Small intestine (tissue), 7 donors: ENCODE measurements at regions not wholly inside any gene's neighbourhood (a gene's known extent, or its start where the extent isn't known, plus 50 kb on each side); places are given as distances from the start of the nearest gene placed in this dataset.

Experiments used
- DNase-seq, 2 donors: peaks; one replicate each; pipeline versions ENCODE4 v3.0.0 to v3.0.0-alpha.2; 2013
- FAIRE-seq: peaks from 2 replicates; lab custom pipeline; 2012; peaks lifted over from hg19 to GRCh38; lab: Jason Lieb, UNC
- H3K27ac ChIP-seq, 3 donors: one replicate each; pipeline ENCODE4 v1.5.1; 2013; ENCODE audit warnings: low read length in 2 of 3, mild to moderate bottlenecking in 2 of 3, control low read depth in 1 of 3, inconsistent platforms in 1 of 3, low read depth in 1 of 3, moderate library complexity in 1 of 3
- H3K27me3 ChIP-seq, 3 donors: one replicate each; pipeline ENCODE4 v1.6.1; 2013; ENCODE audit warnings: low read length in 3 of 3, inconsistent platforms in 1 of 3; ENCODE audit not compliant: control insufficient read depth in 3 of 3, insufficient read depth in 3 of 3
- H3K36me3 ChIP-seq, 3 donors: one replicate each; pipeline ENCODE4 v1.6.1; 2013; ENCODE audit warnings: low read length in 3 of 3, inconsistent platforms in 1 of 3, low read depth in 1 of 3, mild to moderate bottlenecking in 1 of 3, moderate library complexity in 1 of 3; ENCODE audit not compliant: control insufficient read depth in 3 of 3, insufficient read depth in 2 of 3
- H3K4me1 ChIP-seq, 3 donors: one replicate each; pipeline ENCODE4 v1.6.1; 2013; ENCODE audit warnings: low read length in 2 of 3, inconsistent platforms in 1 of 3, low read depth in 1 of 3, mild to moderate bottlenecking in 1 of 3, moderate library complexity in 1 of 3; ENCODE audit not compliant: control insufficient read depth in 3 of 3, insufficient read depth in 2 of 3
- H3K4me3 ChIP-seq, 3 donors: one replicate each; pipeline ENCODE4 v1.5.1; 2013; ENCODE audit warnings: low read length in 3 of 3, control low read depth in 1 of 3, inconsistent platforms in 1 of 3, low read depth in 1 of 3, mild to moderate bottlenecking in 1 of 3, moderate library complexity in 1 of 3
- H3K9me3 ChIP-seq, 2 donors: one replicate each; pipeline ENCODE4 v1.6.1; 2013; ENCODE audit warnings: low read depth in 1 of 2, low read length in 1 of 2; ENCODE audit not compliant: control insufficient read depth in 2 of 2, insufficient read depth in 1 of 2
- WGBS, 3 donors: extraction: QIAGEN DNeasy Blood & Tissue Kit; methylation state at CpG; one replicate each; pipeline ENCODE4 v1.1.7; 2013; 5-methylcytosine and 5-hydroxymethylcytosine counted together
- donor health status: healthy with polysubstance abuse.
- donor health status: control.
- donor health status: control.
- donor health status: Bipolar disorder and iron deficiency.
- donor health status: healthy.

- no peaks in the 10 kb centered on the region for H3K4me1 ChIP-seq
- no peak overlapping the region for H3K27ac ChIP-seq
- DNase-seq = no peak
- H3K36me3 ChIP-seq = no peaks in the 10 kb centered on the region
- no peak overlapping the region for H3K4me3 ChIP-seq
- no peaks in the 10 kb centered on the region for H3K27me3 ChIP-seq
- FAIRE-seq = no peak
- 57 to 72% (median 65%) methylated on average over 5 of the region's 5 CpGs for WGBS, 3 donors
- H3K9me3 ChIP-seq = no peaks in the 10 kb centered on the region
These were observed 97.1 kb upstream of the SLC66A3 start for GRCh38 chr2:11058129-11058528.

DNA sequence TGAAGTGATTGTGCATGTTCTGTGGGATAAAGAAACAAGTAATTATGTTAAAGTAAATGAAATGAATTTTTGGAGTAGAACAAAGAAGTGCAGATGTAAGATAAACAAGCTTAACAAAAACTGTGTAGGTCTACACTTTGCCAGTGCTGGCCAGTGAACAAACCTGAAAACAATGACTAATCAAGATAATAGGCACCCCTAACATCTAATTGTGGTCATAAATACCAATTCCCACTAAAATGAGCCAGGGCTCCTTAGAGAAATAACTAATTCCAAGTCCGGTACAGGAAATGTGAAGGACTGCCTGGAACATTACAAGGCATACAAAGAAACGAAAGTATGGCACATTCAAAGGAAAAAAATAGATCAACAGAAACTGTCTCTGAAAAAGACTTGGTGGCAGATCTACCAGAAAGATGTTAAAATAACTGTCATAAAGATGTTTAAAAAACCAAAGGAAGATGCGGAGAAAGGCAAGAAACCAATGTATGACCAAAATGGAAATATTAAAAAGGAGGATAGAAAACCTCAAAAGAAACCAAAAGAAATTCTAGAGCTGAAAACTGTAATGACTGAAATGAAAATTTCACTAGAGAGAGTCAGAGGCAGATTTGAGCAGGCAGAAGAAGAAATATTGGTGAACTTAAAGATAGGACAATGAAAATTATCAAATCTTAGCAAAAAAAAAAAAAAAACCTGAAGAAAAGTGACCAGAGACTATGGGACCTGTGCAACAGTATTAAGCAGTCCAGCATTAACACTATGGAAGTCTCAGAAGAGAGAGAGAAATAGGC is 94.7 kb upstream of the SLC66A3 start:
- no peak for FAIRE-seq

DNA sequence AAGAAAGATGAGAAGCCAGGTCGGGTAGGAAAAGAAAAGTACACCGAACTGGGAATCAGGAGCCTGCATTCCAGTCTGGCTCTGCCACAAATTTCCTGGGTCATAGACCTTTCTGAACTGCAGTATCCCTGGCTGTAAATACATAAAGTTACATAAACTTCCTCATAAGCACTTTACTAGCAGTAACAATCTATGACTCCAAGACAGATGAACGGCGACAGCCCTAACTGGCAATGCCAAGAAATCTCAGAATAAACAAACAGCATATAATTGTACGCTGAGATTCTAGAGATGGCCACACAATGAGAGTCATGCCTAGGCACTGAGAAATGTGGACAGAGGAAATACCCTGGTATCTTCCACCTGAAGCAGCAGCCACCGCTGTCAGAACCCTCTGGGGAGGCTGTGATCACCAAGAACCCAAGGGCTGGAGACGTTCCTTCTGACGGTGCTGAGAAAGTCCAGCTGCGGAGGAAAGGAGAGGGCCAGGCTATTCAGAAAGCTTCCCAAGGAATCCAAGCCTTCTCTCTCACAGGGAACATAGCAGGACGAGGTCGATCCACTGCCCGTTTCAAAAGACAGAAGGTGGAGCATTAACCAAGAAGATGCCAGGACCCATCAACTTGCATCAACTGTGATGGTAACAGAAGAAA is 89.3 kb upstream of the SLC66A3 start:
- Histone ChIP-seq H3K9me3 (peaks cover 0 to 2% of the 10 kb centered on the region in 2 donors), H3K27ac (no peak overlapping the region), H3K4me3 (no peak overlapping the region), H3K4me1 (no peaks in the 10 kb centered on the region), H3K36me3 (no peaks in the 10 kb centered on the region), H3K27me3 (no peaks in the 10 kb centered on the region)
- DNase-seq = peak in 1 of 2 donors; percentile 38
- 41 to 44% (median 42%) methylated on average over 12 of the region's 12 CpGs for WGBS, 3 donors
- no peak for FAIRE-seq

More for the DNA sequence above, 94.7 kb upstream of the SLC66A3 start:
- Histone ChIP-seq H3K36me3 (no peaks in the 10 kb centered on the region), H3K27ac (no peak overlapping the region), H3K9me3 (peaks cover 0 to 2% of the 10 kb centered on the region in 2 donors), H3K4me1 (no peaks in the 10 kb centered on the region), H3K4me3 (no peak overlapping the region), H3K27me3 (no peaks in the 10 kb centered on the region)
- 75 to 87% (median 85%) methylated on average over 3 of the region's 3 CpGs for WGBS, 3 donors
- DNase-seq = no peak

DNA sequence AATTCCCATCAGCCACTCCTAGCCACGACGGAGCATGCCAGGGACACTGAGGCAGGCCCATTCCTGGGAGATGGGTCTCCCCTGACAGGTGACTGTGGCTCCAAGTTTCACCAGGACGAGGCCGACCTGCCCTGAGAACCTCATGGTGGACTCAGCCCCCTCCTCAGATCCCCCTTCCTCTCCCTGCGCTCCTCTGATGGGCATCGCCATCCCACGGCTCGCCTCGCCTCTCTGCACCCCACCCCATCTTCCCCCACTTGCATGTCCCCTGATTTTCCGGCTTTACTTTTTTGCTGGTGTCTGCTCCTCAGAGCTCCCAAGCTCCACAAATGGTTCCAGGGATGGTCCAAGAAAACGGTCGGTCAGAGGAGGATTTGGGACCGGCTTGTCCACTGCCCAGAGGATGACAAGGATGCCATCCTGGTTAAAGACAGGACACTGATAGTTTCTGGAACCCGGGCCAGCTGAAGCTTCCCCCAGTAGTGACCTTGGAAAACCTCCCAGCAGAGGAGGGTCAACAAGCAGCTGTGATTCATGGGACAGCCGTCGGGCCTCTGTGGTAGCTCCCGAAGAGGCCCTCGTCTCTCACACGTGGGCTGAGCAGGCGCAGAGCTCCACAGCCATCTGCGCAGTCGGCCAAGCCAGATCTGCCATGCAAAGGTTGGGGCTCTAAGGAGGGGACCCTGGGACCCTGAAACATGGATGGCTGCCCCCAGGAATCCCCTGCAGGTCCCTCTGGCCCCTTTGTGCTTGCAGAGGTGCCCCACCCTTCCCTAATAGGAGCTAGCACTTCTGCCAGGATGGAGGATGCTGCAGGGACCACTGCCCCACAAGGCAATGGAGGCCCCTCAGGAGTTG is 87.8 kb upstream of the SLC66A3 start:
- 82 to 91% (median 87%) methylated on average over 20 to 22 of the region's 22 CpGs for whole genome bisulfite sequencing, 3 donors
- FAIRE-seq = no peak

DNA sequence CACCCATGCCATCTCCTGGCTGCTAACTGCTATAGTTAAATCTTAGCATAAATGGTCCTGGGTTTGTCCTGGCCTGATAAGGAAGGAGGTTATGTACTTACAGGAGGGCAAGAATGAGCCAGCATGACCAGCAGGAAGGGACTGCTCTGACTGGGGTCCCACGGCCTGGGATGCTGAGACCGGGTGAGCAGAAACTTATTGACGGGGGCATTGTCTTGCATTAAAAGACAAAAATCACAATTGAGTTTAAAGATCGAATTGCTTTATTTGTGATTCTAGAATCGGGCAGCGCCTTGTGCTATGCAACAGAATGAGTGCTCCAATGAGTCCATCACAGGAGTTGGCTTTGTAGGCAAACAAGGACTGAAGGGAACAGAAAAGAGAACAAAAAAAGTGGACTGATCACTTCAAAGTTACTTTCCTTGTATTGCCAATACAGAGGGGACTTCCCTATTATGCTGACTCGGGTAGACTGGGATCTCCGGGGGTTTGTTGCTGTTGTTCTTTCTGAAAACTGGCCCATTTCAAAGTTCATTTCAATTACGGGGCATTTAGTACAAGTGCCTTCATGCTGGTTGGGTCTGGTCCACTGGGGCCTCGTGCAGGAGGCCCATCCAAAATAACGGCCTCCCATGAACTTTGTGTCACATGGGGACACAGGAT is 87.1 kb upstream of the SLC66A3 start:
- DNase-seq = no peak
- FAIRE-seq = no peak
- H3K9me3 ChIP-seq = peaks cover 0 to 5% of the 10 kb centered on the region in 2 donors
- peaks cover 0 to 7% (median 0%) of the 10 kb centered on the region in 3 donors for H3K27me3 ChIP-seq
- H3K27ac ChIP-seq = no peak overlapping the region
- no peaks in the 10 kb centered on the region for H3K36me3 ChIP-seq
- whole genome bisulfite sequencing, 3 donors = 79 to 85% (median 80%) methylated on average over 11 of the region's 11 CpGs
- no peaks in the 10 kb centered on the region for H3K4me1 ChIP-seq
- no peak overlapping the region for H3K4me3 ChIP-seq

More for the DNA sequence above, 87.8 kb upstream of the SLC66A3 start:
- Histone ChIP-seq H3K4me3 (no peak overlapping the region), H3K36me3 (no peaks in the 10 kb centered on the region), H3K27me3 (peaks cover 0 to 2% (median 0%) of the 10 kb centered on the region in 3 donors), H3K4me1 (no peaks in the 10 kb centered on the region), H3K9me3 (peaks cover 0 to 5% of the 10 kb centered on the region in 2 donors), H3K27ac (no peak overlapping the region)
- no peak for DNase-seq

GRCh38 chr2:11068856-11069526 is 86.3 kb upstream of the SLC66A3 start:
- FAIRE-seq (no peak), DNase-seq (no peak)
- 82 to 92% (median 90%) methylated on average over 13 of the region's 13 CpGs for WGBS, 3 donors
- no peaks in the 10 kb centered on the region for H3K4me1 ChIP-seq
- peaks cover 0 to 3% of the 10 kb centered on the region in 2 donors for H3K9me3 ChIP-seq
- H3K36me3 ChIP-seq = no peaks in the 10 kb centered on the region
- H3K4me3 ChIP-seq = no peak overlapping the region
- H3K27ac ChIP-seq = no peak overlapping the region
- peaks cover 0 to 8% (median 0%) of the 10 kb centered on the region in 3 donors for H3K27me3 ChIP-seq

- no peak overlapping the region for H3K27ac ChIP-seq
- peaks cover 0 to 3% of the 10 kb centered on the region in 2 donors for H3K9me3 ChIP-seq
- H3K4me3 ChIP-seq = no peak overlapping the region
- WGBS, 3 donors = 86 to 93% (median 93%) methylated on average over 10 of the region's 10 CpGs
- H3K4me1 ChIP-seq = no peaks in the 10 kb centered on the region
- H3K36me3 ChIP-seq = no peaks in the 10 kb centered on the region
- no peak for FAIRE-seq
- DNase-seq = no peak
- peaks cover 0 to 8% (median 0%) of the 10 kb centered on the region in 3 donors for H3K27me3 ChIP-seq
These were observed 85.6 kb upstream of the SLC66A3 start for GRCh38 chr2:11069566-11070185.
